NCI-H524 (cell line): ENCODE measurements at regions not wholly inside any gene's neighbourhood (a gene's known extent, or its start where the extent isn't known, plus 50 kb on each side); places are given as distances from the start of the nearest gene placed in this dataset.
A peak's percentile ranks its signal among the peaks of the same experiment; 100 is the strongest.
"Not testable (repeated sequence)": the region's sequence is repeated elsewhere in the genome, so short reads cannot be mapped to it uniquely, and the experiment has no call there.

Experiments used
- DNase-seq, 2 experiments: peaks; one replicate each; lab custom pipeline; 2025; lab: John Stamatoyannopoulos, UW

GRCh38 chr13:63337921-63338320 is 1922.3 kb upstream of the PCDH20 start:
- DNase-seq: no peak

GRCh38 chr13:63337041-63337440 is 1921.4 kb upstream of the PCDH20 start:
- DNase-seq: no peak

GRCh38 chr13:63336549-63336948 is 1920.9 kb upstream of the PCDH20 start:
- DNase-seq: no peak

GRCh38 chr13:63327584-63327983 is 1911.9 kb upstream of the PCDH20 start:
- no peak for DNase-seq

GRCh38 chr13:63323441-63323840 is 1907.8 kb upstream of the PCDH20 start:
- no peak for DNase-seq

DNA sequence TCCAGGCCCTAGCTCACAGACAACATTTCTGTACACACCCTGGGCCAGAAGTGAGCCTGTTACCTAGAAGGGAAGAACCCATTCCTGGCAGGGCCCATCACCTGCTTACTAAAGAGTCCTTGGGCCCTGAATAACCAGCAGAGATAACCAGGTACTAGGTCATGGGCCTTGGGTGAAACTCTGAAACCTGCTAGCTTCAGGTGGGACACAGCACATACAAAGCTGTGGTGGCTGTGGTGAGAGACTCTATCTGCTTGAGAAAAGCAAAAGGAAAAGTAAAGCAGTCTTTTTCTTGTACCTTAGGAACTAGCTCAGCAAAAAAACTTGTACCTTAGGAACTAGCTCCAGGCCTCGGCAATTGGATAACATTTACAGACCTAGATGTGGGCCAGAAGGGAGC is 1895.9 kb upstream of the PCDH20 start:
- no peak for DNase-seq

GRCh38 chr13:63308549-63309165 is 1893.0 kb upstream of the PCDH20 start:
- no peak for DNase-seq

GRCh38 chr13:63307228-63307627 is 1891.6 kb upstream of the PCDH20 start:
- no peak for DNase-seq

DNA sequence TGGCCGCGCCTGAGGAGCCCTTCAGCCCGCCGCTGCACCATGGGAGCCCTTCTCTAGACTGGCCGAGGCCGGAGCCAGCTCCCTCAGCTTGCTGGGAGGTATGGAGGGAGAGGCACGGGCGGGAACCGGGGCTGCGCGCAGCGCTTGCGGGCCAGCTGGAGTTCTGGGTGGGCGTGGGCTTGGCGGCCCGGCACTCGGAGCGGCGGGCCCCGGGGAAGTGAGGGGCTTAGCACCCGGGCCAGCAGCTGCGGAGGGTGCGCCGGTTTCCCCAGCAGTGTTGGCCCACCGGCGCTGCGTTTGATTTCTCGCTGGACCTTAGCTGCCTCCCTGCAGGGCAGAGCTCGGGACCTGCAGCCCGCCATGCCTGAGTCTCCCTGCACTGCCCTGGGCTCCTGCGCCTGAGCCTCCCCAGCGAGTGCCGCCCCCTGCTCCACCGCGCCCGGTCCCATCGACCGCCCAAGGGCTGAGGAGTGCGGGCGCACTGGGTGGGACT is 1890.0 kb upstream of the PCDH20 start:
- DNase-seq: no peak

DNA sequence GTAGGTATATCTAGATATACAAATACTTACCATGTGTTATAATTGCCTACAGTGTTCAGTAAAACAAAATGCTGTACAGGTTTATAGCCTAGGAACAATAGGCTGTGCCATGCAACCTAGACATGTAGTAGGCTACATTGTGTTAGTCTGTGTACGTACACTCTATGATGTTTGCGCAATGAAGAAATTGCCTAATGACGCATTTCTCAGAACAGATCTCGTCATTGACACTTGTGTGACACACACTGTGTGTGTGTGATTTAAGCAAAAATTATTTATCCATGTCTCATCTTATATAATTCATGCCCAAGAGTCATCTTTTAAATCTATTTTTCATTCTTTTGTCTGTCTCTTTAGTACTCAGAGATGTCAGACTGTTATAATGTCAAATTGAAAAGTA is 1888.8 kb upstream of the PCDH20 start:
- no peak for DNase-seq

- DNase-seq: peak in 1 of 2 experiments; percentile 1
Measured at GRCh38 chr13:63299866-63300394, 1884.3 kb upstream of the PCDH20 start.

DNA sequence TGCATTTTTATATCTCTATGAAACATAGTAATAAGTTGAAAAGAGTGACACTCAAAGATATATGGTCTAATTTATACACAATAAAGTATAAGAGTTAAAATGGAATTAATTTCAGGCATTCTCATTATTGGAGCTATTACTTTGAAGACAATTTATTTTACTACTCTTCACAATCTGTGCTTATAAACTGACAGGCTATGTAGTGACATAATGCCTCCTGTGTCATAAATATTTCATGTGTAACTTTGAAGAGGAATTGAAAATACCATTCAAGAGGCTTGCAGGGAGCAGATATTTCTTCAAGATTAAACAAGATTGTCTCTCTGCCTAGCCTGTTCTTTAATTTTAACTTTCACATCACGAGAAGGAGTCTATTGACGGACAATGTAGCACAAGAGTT is 1881.5 kb upstream of the PCDH20 start:
- no peak for DNase-seq

GRCh38 chr13:63291701-63292100 is 1876.1 kb upstream of the PCDH20 start:
- no peak for DNase-seq

DNA sequence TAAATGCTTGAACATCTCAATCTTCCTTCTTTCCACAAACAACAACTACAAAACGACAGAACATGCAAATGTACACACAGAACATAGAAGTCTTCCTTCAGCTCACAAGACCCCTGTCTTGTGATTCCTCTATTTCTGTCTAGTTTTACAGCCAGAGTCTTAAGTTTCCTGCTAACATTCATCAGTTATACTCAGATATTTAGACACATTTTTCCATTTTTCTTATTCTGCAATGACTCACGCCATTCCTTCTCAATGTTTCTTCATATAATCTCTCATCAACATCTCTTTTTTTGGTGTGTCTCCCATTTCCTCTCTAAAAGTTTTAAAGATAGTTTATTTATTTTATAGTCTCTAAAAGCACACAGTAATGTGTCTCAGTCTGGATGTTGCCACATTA is 1872.9 kb upstream of the PCDH20 start:
- no peak for DNase-seq

GRCh38 chr13:63287926-63288325 is 1872.3 kb upstream of the PCDH20 start:
- DNase-seq: no peak

- DNase-seq: no peak
Measured at GRCh38 chr13:63285426-63285825, 1869.8 kb upstream of the PCDH20 start.

DNA sequence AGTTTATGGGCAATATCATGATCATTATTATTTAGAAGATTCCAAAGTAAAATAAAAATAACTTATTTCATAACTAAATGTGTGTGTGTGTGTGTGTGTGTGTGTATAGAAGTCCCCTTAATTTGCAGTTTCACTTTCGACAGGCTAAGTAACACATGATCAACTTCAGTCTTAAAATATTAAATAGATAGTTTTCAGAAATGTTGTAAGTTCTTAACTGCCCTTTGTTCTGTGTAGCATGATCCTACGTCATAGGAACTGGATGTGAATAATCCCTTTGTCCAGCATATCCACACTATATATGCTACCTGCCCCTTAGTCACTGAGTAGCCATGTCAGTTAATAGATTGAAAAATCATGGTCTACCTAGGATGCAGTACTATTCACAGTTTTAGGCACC is 1863.5 kb upstream of the PCDH20 start:
- DNase-seq: no peak

GRCh38 chr13:63274772-63275171 is 1859.1 kb upstream of the PCDH20 start:
- no peak for DNase-seq

GRCh38 chr13:63249411-63250187 is 1834.0 kb upstream of the PCDH20 start:
- no peak for DNase-seq

DNA sequence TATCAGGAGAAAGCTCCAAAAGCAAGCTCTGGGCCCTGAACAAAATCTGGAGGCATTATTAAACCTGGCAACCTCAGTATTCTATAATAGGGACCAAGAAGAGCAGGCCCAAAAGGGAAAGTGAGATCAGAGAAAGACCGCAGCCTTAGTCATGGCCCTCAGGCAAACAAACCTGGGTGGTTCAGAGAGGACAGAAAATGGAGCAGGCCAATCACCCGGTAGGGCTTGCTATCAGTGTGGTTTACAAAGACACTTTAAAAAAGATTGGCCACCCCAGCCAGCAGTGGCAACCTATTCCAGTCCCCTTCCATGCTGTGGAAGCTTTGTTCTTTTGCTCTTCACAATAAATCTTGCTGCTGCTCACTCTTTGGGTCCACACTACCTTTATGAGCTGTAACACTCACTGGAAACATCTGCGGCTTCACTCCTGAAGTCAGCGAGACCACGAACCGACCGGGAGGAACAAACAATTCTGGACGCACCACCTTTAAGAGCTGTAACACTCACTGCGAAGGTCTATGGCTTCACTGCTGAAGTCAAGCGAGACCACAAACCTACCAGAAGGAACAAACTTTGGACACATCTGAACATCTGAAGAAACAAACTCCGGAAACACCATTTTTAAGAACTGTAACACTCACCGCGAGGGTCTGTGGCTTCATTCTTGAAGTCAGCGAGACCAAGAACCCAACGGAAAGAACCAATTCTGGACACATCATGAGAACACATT is 1821.2 kb upstream of the PCDH20 start:
- not testable (repeated sequence) for DNase-seq

DNA sequence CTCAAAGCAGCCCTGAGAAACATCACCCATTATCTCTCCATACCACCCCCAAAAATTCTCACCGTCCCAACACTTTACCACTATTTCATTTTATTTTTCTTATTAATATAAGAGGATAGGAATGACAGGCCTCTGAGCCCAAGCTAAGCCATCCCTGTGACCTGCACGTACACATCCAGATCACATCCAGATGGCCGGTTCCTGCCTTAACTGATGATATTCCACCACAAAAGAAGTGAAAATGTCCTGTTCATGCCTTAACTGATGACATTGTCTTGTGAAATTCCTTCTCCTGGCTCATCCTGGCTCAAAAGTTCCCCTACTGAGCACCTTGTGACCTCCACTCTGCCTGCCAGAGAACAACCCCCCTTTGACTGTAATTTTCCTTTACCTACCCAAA is 1802.9 kb upstream of the PCDH20 start:
- DNase-seq: not testable (repeated sequence)

DNA sequence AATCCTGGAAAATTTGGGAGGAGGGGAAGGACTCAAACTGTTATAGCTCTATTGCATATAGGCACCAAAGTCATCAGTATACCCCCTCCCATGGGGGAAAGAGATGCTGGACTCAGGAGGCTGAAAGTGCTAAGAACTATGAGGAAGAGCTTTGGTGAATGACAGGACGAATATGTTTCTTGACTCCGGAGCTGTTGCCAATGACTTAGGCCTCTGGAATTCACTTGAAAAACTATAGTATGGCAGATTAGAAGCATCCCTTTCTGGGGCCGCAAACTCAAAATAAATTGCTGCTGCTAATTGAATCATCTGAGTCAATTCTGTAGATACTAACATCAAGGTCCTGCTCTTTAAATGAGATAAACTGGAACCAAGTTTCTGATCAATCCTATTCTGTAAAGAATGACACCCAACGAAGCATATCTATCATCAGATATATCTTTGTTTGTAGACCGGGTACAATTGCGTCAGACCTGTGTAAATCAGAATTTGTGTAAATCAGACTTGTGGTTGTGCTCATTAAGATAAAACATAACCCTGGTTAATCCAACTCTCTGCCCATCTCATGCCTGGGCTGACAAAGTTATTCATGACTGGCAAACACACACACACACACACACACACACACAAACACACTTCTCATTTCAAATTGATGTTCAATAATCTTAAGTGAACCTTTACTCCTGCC is 1793.8 kb upstream of the PCDH20 start:
- no peak for DNase-seq
